Smooth muscle cell (in vitro differentiated cells): ENCODE measurements at regions not wholly inside any gene's neighbourhood (a gene's known extent, or its start where the extent isn't known, plus 50 kb on each side); places are given as distances from the start of the nearest gene placed in this dataset.

Experiments used
- DNase-seq: peaks from one replicate; lab custom pipeline; 2025; ENCODE audit not compliant: unreplicated experiment; lab: John Stamatoyannopoulos, UW
- H2AFZ ChIP-seq: fragments of 200-600 bp; sonication (generic); 2 replicates; pipeline ENCODE4 v1.6.0; 2016; ENCODE audit warnings: antibody characterized with exemption, low read depth, mild to moderate bottlenecking
- H3F3A ChIP-seq: fragments of 200-600 bp; sonication (generic); 2 replicates; pipeline ENCODE4 v1.6.0; 2017; ENCODE audit warnings: antibody characterized with exemption, low read depth
- H3K27ac ChIP-seq: fragments of 200-600 bp; sonication (generic); 2 replicates; pipeline ENCODE4 v1.5.1; 2016; ENCODE audit warnings: low read depth, mild to moderate bottlenecking
- H3K27me3 ChIP-seq: fragments of 200-600 bp; sonication (generic); 2 replicates; pipeline ENCODE4 v1.6.1; 2016; ENCODE audit warnings: low read depth, mild to moderate bottlenecking
- H3K36me3 ChIP-seq: fragments of 200-600 bp; sonication (generic); 2 replicates; pipeline ENCODE4 v1.5.1; 2016; ENCODE audit warnings: low read depth
- H3K4me1 ChIP-seq: fragments of 200-600 bp; sonication (generic); 2 replicates; pipeline ENCODE4 v1.5.1; 2016; ENCODE audit warnings: low read depth
- H3K4me2 ChIP-seq: fragments of 200-600 bp; sonication (generic); 2 replicates; pipeline ENCODE4 v1.6.0; 2016; ENCODE audit warnings: mild to moderate bottlenecking
- H3K4me3 ChIP-seq: fragments of 200-600 bp; sonication (generic); 2 replicates; pipeline ENCODE4 v1.5.1; 2016; ENCODE audit warnings: mild to moderate bottlenecking
- H3K79me2 ChIP-seq: fragments of 200-600 bp; sonication (generic); 2 replicates; pipeline ENCODE4 v1.6.0; 2016; ENCODE audit warnings: low read depth, mild to moderate bottlenecking
- H3K9ac ChIP-seq: fragments of 200-600 bp; sonication (generic); 2 replicates; pipeline ENCODE4 v1.6.0; 2016; ENCODE audit warnings: low read depth
- H3K9me3 ChIP-seq: fragments of 200-600 bp; sonication (generic); replicated peaks from 2 replicates; pipeline ENCODE4 v1.5.1; 2016; ENCODE audit warnings: low read depth
- H4K20me1 ChIP-seq: fragments of 200-600 bp; sonication (generic); 2 replicates; pipeline ENCODE4 v1.6.0; 2016; ENCODE audit warnings: low read depth
- CTCF ChIP-seq: fragments of 200-600 bp; sonication (generic); IDR thresholded peaks from 2 replicates; pipeline ENCODE4 v1.5.1; 2017; ENCODE audit warnings: borderline replicate concordance, mild to moderate bottlenecking, antibody characterized with exemption; ENCODE audit not compliant: insufficient read depth, poor library complexity, severe bottlenecking
- WGBS: methylation state at CpG from one replicate; pipeline ENCODE4 v1.1.7; 2016; ENCODE audit warnings: low lambda C conversion rate; 5-methylcytosine and 5-hydroxymethylcytosine counted together

GRCh38 chr6:91976797-91977196, 1389.9 kb upstream of the MAP3K7 start:
- Histone ChIP-seq H3F3A (no peaks in the 10 kb centered on the region), H3K4me3 (no peak overlapping the region), H3K36me3 (no peaks in the 10 kb centered on the region), H2AFZ (no peak overlapping the region), H3K27me3 (no peaks in the 10 kb centered on the region), H3K79me2 (no peaks in the 10 kb centered on the region), H3K4me1 (no peaks in the 10 kb centered on the region), H3K4me2 (no peak overlapping the region), H3K9me3 (no peaks in the 10 kb centered on the region), H4K20me1 (no peaks in the 10 kb centered on the region), H3K27ac (no peak overlapping the region), H3K9ac (no peak overlapping the region)
- TF ChIP-seq CTCF, result no peak
- no peak for DNase-seq
- WGBS, result 79% methylated on average over 1 of the region's 1 CpG

GRCh38 chr6:91970700-91971099, 1383.8 kb upstream of the MAP3K7 start:
- Histone ChIP-seq H3K4me1 (no peaks in the 10 kb centered on the region), H3F3A (no peaks in the 10 kb centered on the region)
- no peak for TF ChIP-seq CTCF

GRCh38 chr6:91965872-91966271, 1379.0 kb upstream of the MAP3K7 start:
- Histone ChIP-seq H3K27ac (no peak overlapping the region), H4K20me1 (no peaks in the 10 kb centered on the region), H3K4me1 (no peaks in the 10 kb centered on the region), H3K36me3 (no peaks in the 10 kb centered on the region), H3K79me2 (no peaks in the 10 kb centered on the region), H3K27me3 (no peaks in the 10 kb centered on the region), H3K4me2 (no peak overlapping the region), H2AFZ (no peak overlapping the region), H3K4me3 (no peak overlapping the region), H3F3A (no peaks in the 10 kb centered on the region), H3K9me3 (no peaks in the 10 kb centered on the region), H3K9ac (no peak overlapping the region)
- 94% methylated on average over 1 of the region's 1 CpG for WGBS
- DNase-seq, result no peak
- TF ChIP-seq CTCF, result no peak

More at GRCh38 chr6:91970700-91971099, 1383.8 kb upstream of the MAP3K7 start:
- H2AFZ ChIP-seq, result no peak overlapping the region
- H3K4me3 ChIP-seq, result no peak overlapping the region
- H3K27me3 ChIP-seq, result no peaks in the 10 kb centered on the region
- no peak for DNase-seq
- H3K36me3 ChIP-seq, result no peaks in the 10 kb centered on the region
- no peaks in the 10 kb centered on the region for H3K79me2 ChIP-seq
- H3K9me3 ChIP-seq, result no peaks in the 10 kb centered on the region
- no peaks in the 10 kb centered on the region for H4K20me1 ChIP-seq
- H3K27ac ChIP-seq, result no peak overlapping the region
- H3K9ac ChIP-seq, result no peak overlapping the region
- WGBS, result 78% methylated on average over 2 of the region's 2 CpGs
- H3K4me2 ChIP-seq, result no peak overlapping the region

GRCh38 chr6:91961671-91962070, 1374.8 kb upstream of the MAP3K7 start:
- peaks cover 3% of the 10 kb centered on the region for H3K9me3 ChIP-seq
- H3K9ac ChIP-seq, result no peak overlapping the region
- no peaks in the 10 kb centered on the region for H3K79me2 ChIP-seq
- H3F3A ChIP-seq, result no peaks in the 10 kb centered on the region
- no peak overlapping the region for H2AFZ ChIP-seq
- H4K20me1 ChIP-seq, result no peaks in the 10 kb centered on the region
- TF ChIP-seq CTCF, result no peak
- WGBS, result 92% methylated on average over 2 of the region's 2 CpGs
- H3K4me2 ChIP-seq, result no peak overlapping the region
- no peaks in the 10 kb centered on the region for H3K4me1 ChIP-seq
- no peaks in the 10 kb centered on the region for H3K36me3 ChIP-seq
- H3K27me3 ChIP-seq, result no peaks in the 10 kb centered on the region
- no peak overlapping the region for H3K4me3 ChIP-seq
- no peak for DNase-seq
- H3K27ac ChIP-seq, result no peak overlapping the region
